ENCODE measurements at regions not wholly inside any gene's neighbourhood (a gene's known extent, or its start where the extent isn't known, plus 50 kb on each side); places are given as distances from the start of the nearest gene placed in this dataset.

DNA sequence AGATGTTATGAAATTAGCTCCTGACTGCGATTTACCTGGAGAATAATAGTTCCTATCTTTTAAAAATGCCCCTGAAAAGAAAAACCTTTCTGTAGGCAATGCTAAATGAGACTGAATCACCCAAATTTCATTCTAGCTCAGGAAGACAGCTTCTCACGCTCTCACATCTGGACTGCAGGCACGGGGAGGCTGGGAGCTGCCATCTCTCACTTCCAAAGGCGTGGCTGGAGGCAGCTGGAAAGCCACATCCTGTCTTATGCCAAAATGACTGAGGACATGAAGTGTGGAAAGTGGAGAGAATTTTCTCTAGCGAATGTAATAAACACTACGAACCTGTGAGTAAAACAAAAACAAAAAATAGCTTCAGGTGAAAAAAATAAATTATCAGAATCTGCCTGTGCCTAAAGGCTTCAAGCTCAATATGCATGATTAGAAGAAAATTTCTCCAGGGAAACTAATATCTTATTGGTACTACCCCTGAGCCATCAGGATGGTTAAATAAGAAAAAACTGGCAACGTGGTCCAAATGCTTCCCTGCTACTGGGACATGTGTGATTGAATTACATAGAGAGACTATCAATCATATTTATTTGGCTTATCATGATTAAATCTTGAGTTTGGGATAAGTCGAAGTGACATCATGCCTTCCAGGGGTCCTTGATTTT lies 58.1 kb upstream of the UBL3 start:
- TF ChIP-seq, protein P1, sequence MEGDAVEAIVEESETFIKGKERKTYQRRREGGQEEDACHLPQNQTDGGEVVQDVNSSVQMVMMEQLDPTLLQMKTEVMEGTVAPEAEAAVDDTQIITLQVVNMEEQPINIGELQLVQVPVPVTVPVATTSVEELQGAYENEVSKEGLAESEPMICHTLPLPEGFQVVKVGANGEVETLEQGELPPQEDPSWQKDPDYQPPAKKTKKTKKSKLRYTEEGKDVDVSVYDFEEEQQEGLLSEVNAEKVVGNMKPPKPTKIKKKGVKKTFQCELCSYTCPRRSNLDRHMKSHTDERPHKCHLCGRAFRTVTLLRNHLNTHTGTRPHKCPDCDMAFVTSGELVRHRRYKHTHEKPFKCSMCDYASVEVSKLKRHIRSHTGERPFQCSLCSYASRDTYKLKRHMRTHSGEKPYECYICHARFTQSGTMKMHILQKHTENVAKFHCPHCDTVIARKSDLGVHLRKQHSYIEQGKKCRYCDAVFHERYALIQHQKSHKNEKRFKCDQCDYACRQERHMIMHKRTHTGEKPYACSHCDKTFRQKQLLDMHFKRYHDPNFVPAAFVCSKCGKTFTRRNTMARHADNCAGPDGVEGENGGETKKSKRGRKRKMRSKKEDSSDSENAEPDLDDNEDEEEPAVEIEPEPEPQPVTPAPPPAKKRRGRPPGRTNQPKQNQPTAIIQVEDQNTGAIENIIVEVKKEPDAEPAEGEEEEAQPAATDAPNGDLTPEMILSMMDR (conservative IDR thresholded peaks at IDR 0.05; ENCODE audit: low read length): no peak
- no peak for TF ChIP-seq EZH2phosphoT487 (IDR thresholded peaks at IDR 0.05; ENCODE audit: borderline replicate concordance, low read depth, low read length)

All from OCI-LY7 (cell line).